Fibroblast of mammary gland (primary cell): ENCODE measurements at regions not wholly inside any gene's neighbourhood (a gene's known extent, or its start where the extent isn't known, plus 50 kb on each side); places are given as distances from the start of the nearest gene placed in this dataset.

Source experiments
- DNase-seq: peaks from one replicate; pipeline ENCODE4 v3.0.0-alpha.2; 2010; ENCODE audit warnings: low read depth
- H3K4me3 ChIP-seq: 2 replicates; pipeline ENCODE4 v1.5.1; 2011; ENCODE audit warnings: low read depth, mild to moderate bottlenecking, low read length, moderate library complexity; ENCODE audit not compliant: control insufficient read depth
- CTCF ChIP-seq: conservative IDR thresholded peaks from 2 replicates; pipeline ENCODE4 v1.5.1; 2011; ENCODE audit warnings: low read depth, low read length, inconsistent platforms; ENCODE audit not compliant: control insufficient read depth, insufficient read depth

DNA sequence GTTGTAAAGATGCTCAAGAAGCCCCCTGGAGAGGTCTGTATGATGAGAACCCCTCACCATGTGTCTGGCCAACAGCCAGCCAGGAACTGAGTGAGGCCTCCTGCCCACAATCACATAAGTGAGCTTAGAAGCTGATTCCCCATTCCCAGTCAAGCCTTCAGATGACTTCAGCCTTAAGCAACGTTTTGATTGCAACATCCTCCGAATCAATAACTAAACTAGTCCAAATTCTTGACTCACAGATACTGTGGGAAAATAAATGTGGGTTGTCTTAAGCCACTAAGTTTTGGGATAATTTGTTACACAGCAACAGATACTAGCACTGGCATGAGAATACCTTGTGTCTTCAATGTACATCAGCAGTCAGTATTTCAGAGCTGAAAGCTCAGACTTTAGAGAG, 54.5 kb upstream of the HS3ST4 start:
- no peak for TF ChIP-seq CTCF
- no peak overlapping the region for H3K4me3 ChIP-seq
- DNase-seq: peak; percentile 0

DNA sequence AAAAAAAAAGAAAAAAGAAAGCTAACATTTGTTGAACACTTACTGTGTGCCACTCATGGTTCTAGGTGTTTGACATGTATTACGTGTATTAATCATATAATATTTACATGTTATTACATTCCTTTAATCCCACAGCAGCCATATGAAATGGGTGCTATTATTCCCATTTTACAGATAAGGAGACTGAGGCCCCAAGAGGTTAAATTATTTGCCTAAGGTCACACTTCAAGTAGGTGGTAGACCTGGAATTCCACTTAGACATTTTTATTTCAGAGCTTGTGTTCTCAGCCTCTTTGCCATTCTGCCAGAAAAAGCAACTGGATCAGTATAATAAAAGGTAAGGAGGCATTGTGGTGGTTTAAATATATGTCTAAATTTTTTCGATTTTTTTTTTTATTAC, 55.1 kb upstream of the HS3ST4 start:
- no peak for TF ChIP-seq CTCF
- no peak for DNase-seq
- no peak overlapping the region for H3K4me3 ChIP-seq

- H3K4me3 ChIP-seq: no peak overlapping the region
- TF ChIP-seq CTCF: no peak
- no peak for DNase-seq
These were observed 56.3 kb upstream of the HS3ST4 start for GRCh38 chr16:25635454-25635853.

DNA sequence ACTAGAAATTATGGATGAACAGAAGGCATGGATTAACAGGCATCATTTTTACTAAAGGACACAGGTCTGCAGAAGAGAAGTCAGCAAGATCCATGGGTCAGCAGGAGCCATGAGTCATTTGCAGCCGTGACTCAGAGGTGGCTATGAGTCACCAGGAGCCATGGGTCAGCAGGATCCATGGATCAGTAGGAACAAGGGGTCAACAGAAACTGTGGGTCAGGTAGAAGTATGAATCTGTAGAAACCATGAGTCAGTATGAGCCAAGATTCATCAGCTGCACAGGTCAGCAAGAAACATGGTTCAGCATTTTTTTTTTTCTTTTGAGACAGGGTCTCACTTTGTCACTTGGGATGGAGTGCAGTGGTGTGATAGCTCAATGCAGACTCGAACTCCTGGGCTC, 58.2 kb upstream of the HS3ST4 start:
- H3K4me3 ChIP-seq: no peak overlapping the region
- DNase-seq: peak; percentile 21
- no peak for TF ChIP-seq CTCF

GRCh38 chr16:25628766-25629165, 63.0 kb upstream of the HS3ST4 start:
- TF ChIP-seq CTCF: no peak
- no peak overlapping the region for H3K4me3 ChIP-seq

DNA sequence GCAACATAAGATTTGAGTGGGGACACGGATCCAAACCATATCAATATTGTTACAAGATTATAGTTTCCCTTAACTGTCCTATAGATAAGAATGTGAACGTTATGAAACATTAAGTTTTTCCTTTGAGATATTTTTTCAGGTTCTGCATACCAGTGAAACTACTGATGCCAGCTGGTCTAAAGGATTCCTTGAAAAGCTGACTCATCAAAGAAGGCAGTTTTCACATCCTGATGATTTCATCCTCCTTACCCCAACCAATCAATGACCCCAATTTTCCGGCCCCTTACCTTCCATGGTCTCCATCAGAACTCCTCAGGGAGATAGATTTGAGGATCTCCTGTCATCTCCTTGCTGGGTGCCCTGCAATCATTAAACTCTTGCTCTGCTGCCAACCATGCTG, 64.1 kb upstream of the HS3ST4 start:
- no peak for TF ChIP-seq CTCF
- no peak for DNase-seq
- H3K4me3 ChIP-seq: no peak overlapping the region

More at GRCh38 chr16:25628766-25629165, 63.0 kb upstream of the HS3ST4 start:
- no peak for DNase-seq

DNA sequence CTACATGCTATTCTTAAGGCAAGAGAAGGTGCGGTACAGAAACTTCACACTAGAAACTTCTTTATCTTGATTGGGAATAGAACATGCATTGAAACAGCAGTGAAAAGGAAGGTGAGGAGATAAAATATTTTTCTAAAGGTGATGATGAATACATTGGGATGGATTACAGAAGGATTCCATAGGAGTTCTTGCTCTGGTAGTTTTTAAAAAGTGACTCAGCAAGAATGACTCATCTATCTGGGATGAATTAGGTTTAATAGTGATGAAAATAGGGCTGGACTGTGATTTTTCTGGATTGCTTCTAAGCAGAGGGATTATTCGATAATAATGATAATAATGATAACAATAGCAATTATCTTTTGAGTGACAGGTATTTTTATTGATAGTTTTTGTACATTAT, 65.6 kb upstream of the HS3ST4 start:
- H3K4me3 ChIP-seq: no peak overlapping the region
- TF ChIP-seq CTCF: no peak
- peak; percentile 3 for DNase-seq
